ENCODE measurements at regions not wholly inside any gene's neighbourhood (a gene's known extent, or its start where the extent isn't known, plus 50 kb on each side); places are given as distances from the start of the nearest gene placed in this dataset.
"Not testable (repeated sequence)": the region's sequence is repeated elsewhere in the genome, so short reads cannot be mapped to it uniquely, and the experiment has no call there.

DNA sequence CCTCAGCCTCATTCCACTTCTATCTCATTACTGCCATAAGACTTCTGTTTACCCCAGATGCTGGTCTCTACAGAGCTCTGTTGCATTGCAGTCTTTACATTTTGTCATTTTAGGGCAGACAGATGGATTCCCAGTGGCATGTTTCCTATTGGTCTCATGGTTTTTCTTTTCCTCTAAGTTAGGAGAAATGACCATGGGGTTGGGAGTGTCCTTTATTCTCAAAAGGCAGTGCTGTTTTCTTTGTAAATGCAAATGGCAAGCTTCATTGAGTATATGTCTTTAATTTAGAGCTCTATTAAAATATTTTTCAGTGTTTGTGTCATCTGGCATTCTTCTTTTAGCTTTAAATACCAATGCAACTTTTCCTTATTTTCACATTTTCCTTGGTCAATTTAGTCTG, 57.0 kb downstream of the MSTN start:
- no peak for DNase-seq

DNA sequence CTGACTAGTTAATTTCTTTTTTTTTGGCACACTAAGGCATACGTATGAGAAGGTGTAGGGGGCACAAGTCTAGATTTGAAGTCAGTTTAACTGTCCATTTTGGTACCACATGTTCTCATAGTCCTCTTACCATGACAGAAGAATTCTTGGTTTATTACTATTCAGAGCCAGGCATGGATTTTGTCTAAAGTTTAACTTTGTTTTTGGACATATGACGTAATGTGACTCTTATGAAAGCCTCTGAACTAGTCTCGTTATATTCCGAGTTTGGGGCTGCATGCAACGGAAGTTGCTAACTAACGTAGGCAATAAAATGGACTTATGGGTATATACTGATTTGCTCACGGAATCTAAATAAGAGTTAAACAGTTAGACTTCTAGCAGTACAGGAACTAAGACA, 62.9 kb downstream of the MSTN start:
- DNase-seq = no peak

DNA sequence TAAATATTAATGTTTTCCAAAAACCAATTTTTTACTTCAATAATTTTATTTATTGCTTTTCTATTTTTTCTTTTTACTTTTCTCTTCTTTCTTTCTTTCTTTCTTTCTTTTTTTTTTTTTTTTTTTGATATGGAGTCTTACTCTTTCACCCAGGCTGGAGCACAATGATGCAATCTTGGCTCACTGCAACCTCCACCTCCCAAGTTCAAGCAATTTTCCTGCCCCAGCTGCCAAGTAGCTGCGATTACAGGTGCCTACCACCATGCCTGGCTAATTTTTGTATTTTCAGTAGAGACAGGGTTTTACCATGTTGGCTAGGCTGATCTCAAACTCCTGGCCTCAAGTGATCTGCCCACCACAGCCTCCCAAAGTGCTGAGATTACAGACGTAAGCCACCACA, 63.9 kb downstream of the MSTN start:
- not testable (repeated sequence) for DNase-seq

DNA sequence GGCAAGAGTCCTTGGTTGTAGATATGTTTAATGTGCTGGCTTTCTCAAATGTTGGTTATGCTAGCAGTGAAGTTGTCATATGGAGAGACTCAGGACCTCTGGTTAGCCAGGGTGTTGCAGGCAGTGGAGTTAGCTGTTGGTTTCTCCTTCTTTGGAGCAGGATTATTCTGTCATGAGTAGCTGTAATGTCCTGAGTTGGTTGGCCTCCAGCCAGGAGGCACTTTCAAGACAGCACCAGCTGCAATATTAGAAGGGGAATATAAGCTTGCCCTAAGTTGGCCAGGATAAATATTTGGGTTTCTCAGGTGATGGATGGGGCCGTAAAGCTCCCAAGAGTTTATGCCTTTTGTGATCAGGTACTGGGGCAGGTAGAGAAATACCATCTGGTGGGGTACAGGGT, 65.5 kb downstream of the MSTN start:
- DNase-seq = no peak

DNA sequence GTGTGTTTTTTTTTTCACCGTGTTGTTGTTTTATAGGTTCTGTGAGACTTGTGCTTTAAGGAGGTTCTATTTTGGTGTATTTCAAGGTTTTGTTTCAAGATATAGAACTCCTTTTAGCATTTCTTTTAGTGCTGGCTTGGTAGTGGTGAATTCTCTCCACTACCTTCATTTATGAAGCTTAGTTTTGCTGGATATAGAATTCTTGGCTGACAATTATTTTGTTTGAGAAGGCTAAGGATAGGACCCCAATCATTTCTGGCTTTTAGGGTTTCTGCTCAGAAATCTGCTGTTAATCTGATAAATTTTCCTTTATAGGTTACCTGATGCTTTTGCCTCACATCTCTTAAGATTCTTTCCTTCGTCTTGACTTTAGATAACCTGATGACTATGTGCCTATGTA, 66.8 kb downstream of the MSTN start:
- DNase-seq = no peak

DNA sequence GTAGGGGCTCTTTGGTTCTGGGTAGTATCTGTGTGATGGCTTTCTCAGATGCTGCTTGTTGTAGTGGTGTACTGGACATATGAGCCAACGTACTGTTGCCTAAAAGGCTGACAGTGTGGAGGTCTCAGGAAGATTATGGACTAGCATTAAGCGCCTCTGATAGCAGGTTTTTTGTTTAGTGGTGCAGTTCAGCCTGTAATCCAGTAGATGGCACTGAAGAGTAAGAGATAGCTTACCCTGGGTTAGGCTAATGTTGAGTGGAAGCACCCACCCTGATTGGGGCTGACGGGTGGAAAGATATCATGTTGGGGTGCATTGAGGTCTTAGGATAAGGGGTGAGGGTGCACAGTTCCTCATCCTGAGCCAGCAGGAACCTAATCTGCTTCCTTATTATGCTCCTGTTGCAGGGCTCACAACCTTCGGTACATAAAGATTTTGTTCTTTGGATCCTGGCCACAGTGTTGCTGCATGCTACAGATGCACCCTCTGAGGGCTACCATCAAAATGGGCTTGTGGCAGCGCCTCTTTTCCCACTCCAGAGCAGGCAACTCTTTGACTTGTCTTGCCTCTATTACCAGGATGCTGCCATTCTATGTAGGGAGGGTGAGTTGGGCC, 79.6 kb downstream of the MSTN start:
- no peak for DNase-seq

DNA sequence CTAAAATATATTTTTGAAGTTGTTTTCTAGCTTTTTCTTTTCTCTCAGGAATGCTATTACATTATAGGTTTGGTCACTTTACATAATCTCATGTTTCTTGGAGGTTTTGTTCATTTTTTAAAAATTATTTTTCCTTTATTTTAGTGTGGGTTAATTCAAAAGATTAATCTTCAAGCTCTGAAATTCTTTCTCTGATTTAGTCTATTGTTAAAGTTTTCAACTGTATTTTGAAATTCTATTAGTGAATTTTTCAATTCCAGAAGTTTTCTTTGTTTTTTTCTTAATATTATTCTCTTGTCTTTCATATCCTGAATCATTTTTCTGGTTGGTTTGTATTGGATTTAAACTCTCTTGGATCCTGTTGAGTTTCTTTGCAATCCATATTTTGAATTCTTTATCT, 80.4 kb downstream of the MSTN start:
- no peak for DNase-seq

DNA sequence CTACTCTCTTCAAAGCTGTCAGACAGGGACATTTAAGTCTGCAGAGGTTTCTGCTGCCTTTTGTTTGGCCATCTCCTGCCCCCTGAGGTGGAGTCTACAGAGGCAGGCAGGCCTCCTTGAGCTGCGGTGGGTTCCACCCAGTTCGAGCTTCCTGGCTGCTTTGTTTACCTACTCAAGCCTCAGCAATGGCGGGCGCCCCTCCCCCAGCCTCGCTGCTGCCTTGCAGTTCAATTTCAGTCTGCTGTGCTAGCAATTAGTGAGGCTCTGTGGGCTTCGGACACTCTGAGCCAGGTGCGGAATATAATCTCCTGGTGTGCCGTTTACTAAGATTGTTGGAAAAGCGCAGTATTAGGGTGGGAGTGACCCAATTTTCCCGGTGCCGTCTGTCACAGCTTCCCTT, 86.0 kb downstream of the MSTN start:
- DNase-seq = not testable (repeated sequence)

DNA sequence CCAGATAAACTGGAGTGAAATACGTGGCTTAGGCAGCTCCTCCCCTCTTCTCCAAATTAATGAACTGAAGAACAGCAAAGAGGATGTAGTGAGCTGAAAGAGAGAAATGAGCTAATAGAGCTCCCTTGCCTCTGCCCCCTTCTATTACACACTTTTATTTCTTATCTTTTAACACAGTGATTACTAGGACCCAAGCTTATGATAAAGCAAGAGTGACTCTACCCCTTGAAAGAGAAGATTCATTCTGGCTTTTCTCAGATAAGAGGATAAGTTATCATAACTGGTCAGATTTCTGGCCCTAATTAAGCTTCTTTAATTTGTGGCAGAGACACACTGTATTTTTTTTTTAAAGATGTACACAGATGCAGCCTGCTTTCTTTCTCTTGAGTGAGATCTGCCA, 102.2 kb downstream of the MSTN start:
- DNase-seq = no peak

DNA sequence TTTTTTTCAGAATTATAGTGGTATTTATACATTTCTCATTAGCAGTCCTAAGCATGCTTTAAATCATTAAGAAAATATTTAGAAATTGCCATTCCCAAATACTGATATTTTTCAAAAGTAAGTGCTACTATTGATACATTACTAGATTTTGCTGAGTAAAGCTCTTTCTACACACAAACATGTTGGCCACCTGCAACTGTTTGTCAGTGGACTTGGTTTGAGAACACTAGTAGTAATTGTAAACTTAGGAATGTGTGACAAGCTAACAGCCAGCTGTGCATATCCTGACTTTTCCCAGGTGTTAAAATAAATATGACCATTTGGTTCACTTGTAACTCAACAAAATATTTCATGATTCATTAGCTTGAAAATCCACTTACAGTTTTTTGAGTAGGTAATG, 103.1 kb downstream of the MSTN start:
- DNase-seq = no peak

DNA sequence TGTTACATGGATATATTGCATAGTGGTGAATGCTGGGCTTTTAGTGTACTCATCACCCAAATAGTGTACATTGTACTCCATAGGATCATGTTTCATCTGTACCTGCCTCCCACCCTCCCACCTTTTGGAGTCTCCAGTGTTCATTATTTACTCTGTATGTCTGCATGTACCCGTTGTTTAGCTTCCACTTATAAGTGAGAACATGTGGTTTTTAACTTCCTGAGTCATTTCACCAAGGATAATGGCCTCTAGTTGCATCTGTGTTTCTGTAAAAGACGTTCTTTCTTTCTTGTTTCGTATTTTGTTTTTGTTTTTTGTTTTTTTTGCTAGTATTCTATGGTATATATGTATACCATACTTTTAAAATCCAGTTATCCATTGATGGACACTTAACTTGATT, 107.5 kb downstream of the MSTN start:
- DNase-seq = peak; percentile 6

DNA sequence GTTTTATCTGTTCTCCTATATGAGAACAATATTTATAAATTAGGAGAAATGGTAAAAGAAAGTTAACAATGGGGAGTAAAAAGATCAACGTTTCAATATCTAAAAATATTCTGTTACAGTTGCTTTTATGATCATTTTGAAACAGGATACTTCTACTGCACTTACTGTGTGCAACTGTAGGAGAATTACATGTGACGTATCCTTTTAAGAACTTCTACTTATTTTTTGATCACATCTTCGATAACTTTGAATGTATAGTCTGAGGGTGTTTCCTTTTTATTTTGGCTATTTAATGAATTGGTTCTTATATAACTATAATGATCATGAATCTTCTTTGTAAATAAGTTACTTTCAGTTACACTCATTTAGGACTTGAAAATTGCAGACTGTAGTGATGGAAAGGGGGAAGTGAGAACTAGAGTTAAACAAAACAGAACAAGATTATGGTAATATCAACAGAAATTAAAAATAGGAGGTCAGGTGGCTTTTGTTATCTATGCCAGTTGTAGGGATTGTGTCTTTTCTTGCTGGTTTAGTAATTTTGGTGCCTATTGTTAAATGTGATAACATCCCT, 109.9 kb downstream of the MSTN start:
- no peak for DNase-seq

DNA sequence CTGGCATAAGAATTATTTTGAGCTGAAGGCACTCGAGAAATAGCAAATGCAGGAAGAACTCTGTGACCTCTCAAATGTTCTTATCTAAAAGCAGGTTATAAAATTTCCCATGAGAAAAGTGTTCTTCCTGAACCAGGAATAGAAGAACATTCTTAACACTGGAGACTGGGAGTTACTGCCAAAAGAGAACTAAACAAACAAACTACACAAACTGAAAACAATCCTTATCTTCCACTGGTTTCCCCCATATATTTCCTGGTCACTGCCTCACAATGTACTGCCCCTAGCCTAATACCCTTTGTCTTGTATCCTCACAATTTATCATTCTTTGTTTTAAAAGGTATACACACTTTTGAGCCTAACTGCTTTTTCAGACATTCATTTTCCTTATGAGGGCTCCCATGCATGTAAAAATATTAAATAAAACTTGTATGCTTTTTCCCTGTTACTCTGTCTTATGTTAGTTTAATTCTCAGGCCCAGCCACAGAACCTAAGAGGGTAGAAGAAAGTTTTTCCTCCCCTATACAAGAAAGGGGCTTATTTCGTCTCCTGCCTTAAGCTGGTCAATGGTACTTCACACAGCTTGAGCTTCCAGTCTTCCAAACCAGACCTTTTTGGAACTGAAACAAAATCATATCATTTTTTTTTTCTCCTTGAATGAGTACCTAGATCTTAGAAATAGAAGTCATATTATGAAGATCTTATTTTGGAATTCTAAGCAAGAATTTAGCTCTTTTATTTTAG, 110.6 kb downstream of the MSTN start:
- no peak for DNase-seq

DNA sequence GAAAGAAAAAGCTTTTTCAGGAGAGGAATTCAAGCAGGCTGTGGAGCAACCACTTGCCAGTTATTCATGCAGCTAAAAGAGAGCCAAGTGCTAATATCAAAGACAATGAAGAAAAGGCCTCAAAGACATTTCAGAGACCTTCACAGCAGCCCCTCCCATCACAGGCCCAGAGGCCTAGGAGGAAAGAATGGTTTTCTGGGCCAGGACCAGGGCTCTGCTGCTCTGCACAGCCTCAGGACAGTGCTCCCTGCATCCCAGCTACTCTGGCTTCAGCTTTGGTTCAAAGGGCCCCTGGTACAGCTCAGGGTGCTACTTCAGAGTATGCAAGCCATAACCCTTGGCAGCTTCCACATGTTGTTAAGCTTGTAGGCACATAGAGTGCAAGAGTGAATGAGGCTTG, 119.5 kb downstream of the MSTN start:
- no peak for DNase-seq

DNA sequence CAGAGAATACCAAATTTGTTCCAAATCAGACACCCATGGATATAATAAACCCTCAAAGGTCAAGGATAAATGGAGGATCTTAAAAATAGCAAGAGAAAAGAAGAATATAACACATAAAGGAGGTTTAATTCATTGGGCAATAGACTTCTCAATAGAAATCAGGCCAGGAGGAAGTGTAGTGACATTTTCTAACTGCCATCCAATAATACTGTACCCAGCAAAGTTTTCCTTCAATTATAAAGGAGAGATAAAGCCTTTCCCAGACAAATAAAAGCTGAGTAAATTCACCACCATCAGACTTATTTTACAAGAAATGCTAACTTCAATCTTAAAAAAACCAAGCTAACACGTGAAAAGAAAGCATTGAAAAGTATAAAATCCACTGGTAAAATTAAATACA, 121.6 kb downstream of the MSTN start:
- no peak for DNase-seq

DNA sequence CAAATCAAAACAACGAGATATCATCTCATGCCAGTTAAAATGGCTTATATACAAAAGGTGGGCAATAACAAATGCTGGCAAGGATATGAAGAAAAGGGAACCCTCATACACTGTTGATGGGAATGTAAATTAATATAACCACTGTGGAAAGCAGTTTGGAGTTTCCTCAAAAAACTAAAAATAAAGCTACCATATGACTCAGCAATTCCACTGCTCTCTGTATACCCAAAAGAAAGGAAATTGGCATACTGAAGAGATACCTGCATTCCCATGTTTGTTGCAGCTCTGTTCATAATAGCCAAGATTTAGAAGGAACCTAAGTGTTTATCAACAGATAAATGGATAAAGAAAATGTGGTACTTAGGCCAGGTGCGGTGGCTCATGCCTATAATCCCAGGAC, 124.8 kb downstream of the MSTN start:
- DNase-seq = no peak

DNA sequence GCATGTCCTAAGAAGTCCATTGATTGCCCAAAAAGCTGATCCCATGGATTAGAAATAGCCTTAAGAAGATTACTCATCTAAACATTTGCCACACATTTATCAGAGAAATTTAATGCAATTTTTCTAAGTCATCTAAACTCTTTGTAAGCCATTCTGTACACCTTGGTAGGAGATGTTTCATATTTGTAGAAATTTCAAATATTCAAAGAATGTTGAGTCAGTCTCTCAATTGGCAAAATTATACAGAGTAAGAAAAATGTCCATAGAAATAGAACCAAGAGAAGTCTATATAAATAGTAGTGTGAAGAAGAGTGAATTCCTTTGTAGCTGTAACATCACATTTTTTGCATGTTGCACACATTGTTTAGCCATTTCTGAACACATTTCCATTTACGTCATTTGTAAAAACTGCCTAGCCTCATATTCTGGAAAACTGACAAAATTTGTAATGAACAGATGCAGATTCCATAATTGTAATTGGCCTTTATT, 128.6 kb downstream of the MSTN start:
- DNase-seq = no peak

DNA sequence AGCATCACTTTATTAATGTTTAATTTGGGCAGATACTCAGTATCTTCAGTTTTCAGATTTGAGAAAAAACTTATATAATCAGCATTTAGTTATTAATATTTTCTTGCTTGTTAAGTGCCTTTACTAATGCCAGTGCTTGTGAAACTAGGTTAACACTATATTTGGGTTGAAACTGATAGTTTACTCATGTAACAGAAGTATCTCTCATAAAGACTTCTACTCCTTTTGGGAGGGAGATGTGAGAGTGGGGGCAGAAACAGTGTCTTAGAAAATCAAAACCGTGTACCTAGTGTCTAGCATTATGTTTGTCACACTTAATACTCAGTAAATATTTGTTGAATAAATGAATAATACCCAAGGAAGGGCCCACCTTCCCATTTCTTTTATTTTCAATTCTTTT, 129.5 kb downstream of the MSTN start:
- no peak for DNase-seq

DNA sequence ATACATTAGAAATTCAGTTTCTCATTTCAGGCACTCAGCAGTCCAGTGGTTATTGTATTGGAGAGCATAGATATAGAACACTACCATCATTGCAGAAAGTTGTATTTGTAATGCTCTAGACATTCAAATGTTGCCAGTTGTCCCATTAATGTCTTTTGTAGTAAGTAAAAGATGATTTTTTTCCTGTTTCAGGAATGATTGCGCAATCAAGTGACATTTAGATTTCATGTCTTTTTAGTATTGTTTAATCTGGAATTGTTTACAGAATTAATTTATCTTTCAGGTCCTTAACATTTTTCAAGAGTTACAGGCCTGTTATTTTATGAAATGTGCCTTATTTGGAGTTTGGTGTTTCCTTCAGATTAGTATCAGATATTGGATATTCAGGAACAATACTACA, 134.7 kb downstream of the MSTN start:
- no peak for DNase-seq

Measured in NCI-H510A (cell line).